Breast epithelium (tissue), 4 donors: ENCODE measurements at regions not wholly inside any gene's neighbourhood (a gene's known extent, or its start where the extent isn't known, plus 50 kb on each side); places are given as distances from the start of the nearest gene placed in this dataset.
A peak's percentile ranks its signal among the peaks of the same experiment; 100 is the strongest.

Experiments
- DNase-seq, 2 donors: peaks; one replicate each; pipeline ENCODE4 v3.0.0-alpha.2; 2019; ENCODE audit warnings: low spot score in 2 of 2
- H3K27ac ChIP-seq, 2 donors: fragments of 200-600 bp; sonication (generic) in 1 of 2; one replicate each; pipeline ENCODE4 v1.5.1; 2016 to 2019; ENCODE audit warnings: mild to moderate bottlenecking in 1 of 2
- H3K27me3 ChIP-seq, 2 donors: fragments of 200-600 bp; sonication (generic) in 1 of 2; one replicate each; pipeline versions ENCODE4 v1.5.1 to v1.6.0; 2017 to 2019; ENCODE audit warnings: control low read depth in 1 of 2, mild to moderate bottlenecking in 1 of 2
- H3K36me3 ChIP-seq: fragments of 200-600 bp; one replicate; pipeline ENCODE4 v1.5.1; 2019
- H3K4me1 ChIP-seq, 2 donors: fragments of 200-600 bp; sonication (generic); one replicate each; pipeline ENCODE4 v1.5.1; 2016 to 2019; ENCODE audit warnings: control low read depth in 1 of 2
- H3K4me3 ChIP-seq, 3 donors: fragments of 200-600 bp; sonication (generic); 1 replicate in 2 of 3; 2 replicates in 1 of 3; pipeline ENCODE4 v1.5.1; 2016 to 2019; ENCODE audit warnings: mild to moderate bottlenecking in 3 of 3, moderate library complexity in 2 of 3
- H3K9me3 ChIP-seq, 2 donors: fragments of 200-600 bp; sonication (generic) in 1 of 2; one replicate each; pipeline ENCODE4 v1.5.1; 2016 to 2019; ENCODE audit warnings: control low read depth in 1 of 2
- POLR2A ChIP-seq: fragments of 450-650 bp; IDR thresholded peaks from one replicate; pipeline ENCODE4 v1.6.1; 2016; ENCODE audit warnings: antibody characterized with exemption, mild to moderate bottlenecking, moderate library complexity
- POLR2AphosphoS5 ChIP-seq, 3 donors: sonication (generic); formaldehyde crosslinking; IDR thresholded peaks; one replicate each; pipeline ENCODE4 v1.6.1; 2017; ENCODE audit warnings: antibody characterized with exemption in 3 of 3
- intact Hi-C: fragments of 100-400 bp; cut with DNase I; formaldehyde crosslinking; loops from one replicate; pipeline ENCODE4 v1.15.1; 2023; ENCODE audit warnings: low total_unique reads
- TF ChIP-seq, protein P1 (sequence below), 3 donors: fragments of 450-650 bp; IDR thresholded peaks; one replicate each; pipeline ENCODE4 v1.5.1; 2016 to 2017; ENCODE audit warnings: antibody characterized with exemption in 3 of 3, mild to moderate bottlenecking in 3 of 3, moderate library complexity in 3 of 3

DNA sequence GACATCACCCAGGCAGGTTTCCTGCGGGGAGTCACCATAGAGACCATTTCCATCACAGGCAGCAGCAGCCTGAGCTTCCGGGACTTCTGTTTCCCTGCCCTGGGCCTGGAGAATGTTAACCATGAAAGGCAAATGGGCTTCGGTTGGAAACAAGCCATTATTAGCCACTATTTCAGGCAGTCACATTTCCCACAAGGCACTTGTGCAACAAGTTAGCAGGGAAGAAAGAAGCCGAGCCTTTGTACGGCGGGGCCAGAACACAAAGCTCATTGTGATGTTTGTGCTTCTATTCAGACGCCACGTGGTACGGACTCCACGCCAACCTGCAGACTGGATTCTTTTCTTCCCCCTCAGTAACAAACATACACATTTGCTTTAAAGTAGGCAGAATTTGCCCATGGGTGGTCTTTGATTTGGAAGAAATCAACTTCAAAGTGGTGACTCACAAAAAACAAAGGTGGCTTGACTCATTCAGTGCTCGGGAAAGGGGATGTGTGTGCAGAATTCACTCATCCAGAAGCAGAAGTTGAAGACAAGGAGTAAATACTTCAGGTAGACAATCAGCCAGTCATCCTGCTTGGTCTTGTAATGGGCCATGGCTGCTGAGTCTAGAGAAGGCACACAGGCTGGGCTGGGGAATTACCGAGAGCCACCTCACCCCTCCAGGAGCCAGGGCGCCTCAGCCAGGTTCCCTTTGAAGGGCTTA, 154.2 kb upstream of the PRMT8 start:
- H3K27ac ChIP-seq, result peak overlapping the region; percentile 79 to 84
- intact Hi-C loops, result no loop called here
- H3K4me1 ChIP-seq, result no peaks in the 10 kb centered on the region
- no peaks in the 10 kb centered on the region for H3K36me3 ChIP-seq
- TF ChIP-seq POLR2AphosphoS5 (IDR thresholded peaks at IDR 0.05) (peak in 2 of 3 donors; percentile 37 to 54), POLR2A (no peak)
- no peak overlapping the region for H3K4me3 ChIP-seq
- no peaks in the 10 kb centered on the region for H3K9me3 ChIP-seq
- H3K27me3 ChIP-seq, result no peaks in the 10 kb centered on the region
- peak in 1 of 2 donors; percentile 79 for DNase-seq

DNA sequence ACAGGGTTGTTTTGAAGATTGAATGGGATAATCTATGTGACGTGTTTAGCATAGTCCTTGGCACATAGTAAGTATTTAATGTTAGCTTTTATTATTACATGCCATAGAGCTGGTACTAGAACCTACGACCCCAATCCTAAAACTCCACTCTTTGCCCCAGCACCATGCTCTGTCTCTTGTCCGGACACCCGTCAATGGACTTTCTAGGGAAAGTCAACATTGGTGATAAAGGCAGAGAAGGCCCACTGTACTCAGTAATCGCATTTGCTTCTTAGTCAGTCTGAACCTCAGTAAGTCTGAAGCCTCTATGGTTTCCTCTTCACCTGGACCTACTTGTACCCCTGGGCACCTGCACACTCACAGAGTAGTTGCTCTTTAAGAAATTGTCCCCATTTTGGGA, 153.1 kb upstream of the PRMT8 start:
- no peaks in the 10 kb centered on the region for H3K27me3 ChIP-seq
- peaks cover 0 to 5% of the 10 kb centered on the region in 2 donors for H3K4me1 ChIP-seq
- no peaks in the 10 kb centered on the region for H3K9me3 ChIP-seq
- intact Hi-C loops, result no loop called here
- H3K36me3 ChIP-seq, result no peaks in the 10 kb centered on the region
- peak overlapping the region in 1 of 2 donors; percentile 84 for H3K27ac ChIP-seq
- TF ChIP-seq, protein P1, sequence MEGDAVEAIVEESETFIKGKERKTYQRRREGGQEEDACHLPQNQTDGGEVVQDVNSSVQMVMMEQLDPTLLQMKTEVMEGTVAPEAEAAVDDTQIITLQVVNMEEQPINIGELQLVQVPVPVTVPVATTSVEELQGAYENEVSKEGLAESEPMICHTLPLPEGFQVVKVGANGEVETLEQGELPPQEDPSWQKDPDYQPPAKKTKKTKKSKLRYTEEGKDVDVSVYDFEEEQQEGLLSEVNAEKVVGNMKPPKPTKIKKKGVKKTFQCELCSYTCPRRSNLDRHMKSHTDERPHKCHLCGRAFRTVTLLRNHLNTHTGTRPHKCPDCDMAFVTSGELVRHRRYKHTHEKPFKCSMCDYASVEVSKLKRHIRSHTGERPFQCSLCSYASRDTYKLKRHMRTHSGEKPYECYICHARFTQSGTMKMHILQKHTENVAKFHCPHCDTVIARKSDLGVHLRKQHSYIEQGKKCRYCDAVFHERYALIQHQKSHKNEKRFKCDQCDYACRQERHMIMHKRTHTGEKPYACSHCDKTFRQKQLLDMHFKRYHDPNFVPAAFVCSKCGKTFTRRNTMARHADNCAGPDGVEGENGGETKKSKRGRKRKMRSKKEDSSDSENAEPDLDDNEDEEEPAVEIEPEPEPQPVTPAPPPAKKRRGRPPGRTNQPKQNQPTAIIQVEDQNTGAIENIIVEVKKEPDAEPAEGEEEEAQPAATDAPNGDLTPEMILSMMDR (IDR thresholded peaks at IDR 0.05), result no peak
- TF ChIP-seq POLR2A (no peak), POLR2AphosphoS5 (IDR thresholded peaks at IDR 0.05) (no peak)
- DNase-seq, result no peak
- no peak overlapping the region for H3K4me3 ChIP-seq

DNA sequence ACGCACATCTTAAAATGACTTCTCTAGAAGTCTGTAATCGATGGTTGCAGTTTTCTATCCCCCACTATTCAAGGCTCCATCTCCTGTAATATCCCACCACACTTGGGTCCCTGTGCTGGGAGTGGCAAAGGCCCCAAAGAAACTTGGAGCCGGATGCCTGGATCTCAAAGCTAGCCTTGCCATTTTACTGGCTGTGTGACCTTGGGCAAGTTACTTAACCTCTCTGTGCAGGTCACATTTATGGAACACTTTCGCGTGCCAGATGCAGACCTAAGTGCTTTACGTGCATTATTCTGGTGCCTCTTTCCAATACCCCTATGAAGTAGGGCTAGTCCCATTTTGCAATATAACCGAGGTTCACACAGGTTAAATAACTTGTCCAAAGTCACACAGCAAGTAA, 151.8 kb upstream of the PRMT8 start:
- H3K9me3 ChIP-seq, result no peaks in the 10 kb centered on the region
- H3K36me3 ChIP-seq, result no peaks in the 10 kb centered on the region
- DNase-seq, result no peak
- TF ChIP-seq POLR2AphosphoS5 (IDR thresholded peaks at IDR 0.05), result no peak
- TF ChIP-seq, protein P1 (IDR thresholded peaks at IDR 0.05), result no peak
- no peak for TF ChIP-seq POLR2A
- H3K4me3 ChIP-seq, result no peak overlapping the region
- H3K4me1 ChIP-seq, result peaks cover 0 to 5% of the 10 kb centered on the region in 2 donors
- H3K27me3 ChIP-seq, result no peaks in the 10 kb centered on the region
- intact Hi-C loops, result no loop called here
- no peak overlapping the region for H3K27ac ChIP-seq

DNA sequence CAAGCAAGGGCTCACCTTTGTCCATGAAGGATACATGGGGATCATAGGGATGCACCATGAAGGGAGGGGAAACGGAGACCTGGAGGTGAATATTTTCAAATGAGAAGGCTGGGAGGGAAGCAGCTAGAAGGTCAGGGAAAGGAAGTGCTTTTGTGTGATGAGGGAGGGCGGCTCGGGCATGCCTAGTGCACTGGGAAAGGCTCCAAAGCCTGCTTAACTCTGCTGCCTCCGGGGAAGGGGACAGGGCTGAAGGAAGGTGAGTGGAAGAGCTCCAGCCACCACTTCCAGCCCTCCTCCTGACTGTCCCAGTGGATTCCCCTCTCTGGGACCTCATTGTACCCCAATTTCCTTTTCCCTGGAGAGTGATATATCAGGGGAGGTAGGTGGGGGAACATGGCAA, 149.4 kb upstream of the PRMT8 start:
- TF ChIP-seq, protein P1 (IDR thresholded peaks at IDR 0.05), result no peak
- TF ChIP-seq POLR2AphosphoS5 (IDR thresholded peaks at IDR 0.05) (no peak), POLR2A (no peak)

DNA sequence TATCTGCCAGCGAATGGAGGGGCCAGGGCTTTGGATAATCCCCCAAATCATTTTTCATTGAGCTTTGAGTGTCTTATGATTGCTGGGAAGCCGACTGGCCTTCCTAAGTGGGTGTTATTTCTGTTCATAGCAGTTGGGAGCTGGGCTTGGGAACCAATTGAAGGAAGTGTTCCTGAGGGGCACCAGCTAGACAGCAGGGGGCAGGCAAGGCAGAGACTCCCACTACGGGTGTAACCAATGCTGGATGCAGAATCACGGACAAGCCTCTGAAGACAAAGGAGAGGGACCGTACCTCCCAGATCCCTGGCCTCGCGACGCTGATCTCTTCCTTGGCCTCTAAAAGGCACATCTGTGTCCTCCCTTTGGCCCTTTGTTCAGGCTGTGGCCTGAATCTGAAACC, 149.0 kb upstream of the PRMT8 start:
- intact Hi-C loops, result loop anchor here (1.0 to 2.0 kb wide), 2 partner anchors 14 to 77 kb away; no protein-coding TSS in a partner anchor
- no peak for DNase-seq
- no peaks in the 10 kb centered on the region for H3K27me3 ChIP-seq
- no peaks in the 10 kb centered on the region for H3K36me3 ChIP-seq
- no peaks in the 10 kb centered on the region for H3K9me3 ChIP-seq
- H3K4me1 ChIP-seq, result peaks cover 0 to 5% of the 10 kb centered on the region in 2 donors
- no peak overlapping the region for H3K27ac ChIP-seq
- H3K4me3 ChIP-seq, result no peak overlapping the region
- no peak for TF ChIP-seq POLR2AphosphoS5 (IDR thresholded peaks at IDR 0.05)
- TF ChIP-seq, protein P1 (IDR thresholded peaks at IDR 0.05), result no peak
- TF ChIP-seq POLR2A, result no peak

More for the DNA sequence above, 149.4 kb upstream of the PRMT8 start:
- no peaks in the 10 kb centered on the region for H3K9me3 ChIP-seq
- DNase-seq, result no peak
- H3K36me3 ChIP-seq, result no peaks in the 10 kb centered on the region
- no peak overlapping the region for H3K27ac ChIP-seq
- peaks cover 0 to 5% of the 10 kb centered on the region in 2 donors for H3K4me1 ChIP-seq
- intact Hi-C loops, result no loop called here
- H3K27me3 ChIP-seq, result no peaks in the 10 kb centered on the region
- H3K4me3 ChIP-seq, result no peak overlapping the region
